ENCODE measurements at regions not wholly inside any gene's neighbourhood (a gene's known extent, or its start where the extent isn't known, plus 50 kb on each side); places are given as distances from the start of the nearest gene placed in this dataset.
A peak's percentile ranks its signal among the peaks of the same experiment; 100 is the strongest.

DNA sequence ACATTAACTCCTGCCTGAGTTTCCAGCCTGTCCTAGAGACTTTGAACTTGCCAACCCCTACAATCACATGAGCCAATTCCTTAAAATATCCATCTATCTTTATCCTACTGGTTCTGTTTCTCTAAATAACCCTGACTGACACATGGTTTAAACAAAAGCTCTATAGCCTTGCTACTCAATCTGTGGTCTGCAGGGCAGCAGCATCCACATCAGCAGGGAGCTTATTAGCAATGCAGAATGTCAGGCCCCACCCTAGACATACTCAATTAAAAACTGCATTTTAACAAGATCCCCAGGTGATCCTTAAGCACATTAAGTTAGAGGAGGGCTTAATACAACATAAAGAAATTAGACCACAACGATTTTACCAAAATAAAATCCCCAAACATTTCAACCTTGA, 108.3 kb upstream of the CPSF6 start:
- no peak for TF ChIP-seq CTCF (IDR thresholded peaks at IDR 0.05; ENCODE audit: insufficient read depth, low read length)
- no peak for DNase-seq (ENCODE audit: low read depth)
- no peak overlapping the region for H3K4me3 ChIP-seq (ENCODE audit: low read depth, low read length)

- TF ChIP-seq CTCF (IDR thresholded peaks at IDR 0.05; ENCODE audit: insufficient read depth, low read length), result no peak
- peak; percentile 14 for DNase-seq (ENCODE audit: low read depth)
- no peak overlapping the region for H3K4me3 ChIP-seq (ENCODE audit: low read depth, low read length)
Measured at GRCh38 chr12:69136931-69137613, 102.3 kb upstream of the CPSF6 start.

GRCh38 chr12:69141074-69141473, 98.3 kb upstream of the CPSF6 start:
- no peak overlapping the region for H3K4me3 ChIP-seq (ENCODE audit: low read depth, low read length)
- TF ChIP-seq CTCF (IDR thresholded peaks at IDR 0.05; ENCODE audit: insufficient read depth, low read length), result no peak

DNA sequence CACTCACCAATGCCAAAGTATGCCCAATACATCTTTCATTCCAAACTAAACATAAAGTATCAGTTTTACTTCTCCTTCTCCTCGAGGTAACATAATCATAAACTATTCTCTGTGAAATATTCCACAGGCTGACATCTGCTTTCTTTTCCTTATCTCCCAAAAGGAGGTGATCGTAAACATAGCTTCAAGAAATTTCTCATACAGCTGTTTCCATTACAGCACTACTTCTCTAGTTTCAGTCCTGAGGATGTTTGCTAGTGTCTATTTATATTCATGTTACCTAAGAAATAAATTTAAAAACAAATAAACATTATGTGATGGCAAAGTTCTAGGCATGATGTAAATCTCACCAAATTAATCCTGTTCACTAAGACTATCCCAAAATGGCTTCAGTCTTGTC, 90.1 kb upstream of the CPSF6 start:
- no peak overlapping the region for H3K4me3 ChIP-seq (ENCODE audit: low read depth, low read length)
- DNase-seq (ENCODE audit: low read depth), result no peak
- no peak for TF ChIP-seq CTCF (IDR thresholded peaks at IDR 0.05; ENCODE audit: insufficient read depth, low read length)

More at GRCh38 chr12:69141074-69141473, 98.3 kb upstream of the CPSF6 start:
- no peak for DNase-seq (ENCODE audit: low read depth)

DNA sequence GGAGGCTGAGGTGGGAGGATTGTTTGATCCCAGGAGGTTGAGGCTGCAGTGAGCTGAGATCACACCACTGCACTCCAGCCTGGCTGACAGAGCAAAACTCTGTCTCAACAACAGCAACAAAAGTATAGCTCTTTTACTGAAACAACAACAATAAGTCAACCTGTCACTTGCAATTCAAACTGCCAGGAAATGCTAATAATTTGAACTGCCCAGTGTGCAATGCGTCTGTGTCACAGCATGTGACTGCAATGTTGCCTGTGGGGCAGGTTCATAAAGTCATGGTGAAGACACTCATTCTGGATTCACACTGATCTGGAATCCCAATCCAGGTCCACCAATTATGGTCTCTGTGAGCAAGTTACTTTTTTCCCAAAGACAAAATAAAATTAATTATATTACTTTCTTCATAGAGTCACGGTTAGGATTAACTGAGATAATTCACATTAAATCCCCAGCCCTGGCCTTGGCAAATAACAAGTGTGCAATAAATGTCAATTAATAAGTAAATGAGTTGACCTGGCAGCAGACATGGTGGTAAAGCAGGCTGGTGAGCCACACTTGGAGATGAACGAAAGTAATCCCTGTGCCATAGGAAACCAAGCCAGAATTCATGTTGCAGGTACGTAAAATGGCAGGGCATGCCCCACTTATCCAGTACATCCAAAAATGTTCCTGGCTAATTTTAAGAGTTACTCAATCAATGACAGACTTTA, 89.1 kb upstream of the CPSF6 start:
- H3K4me3 ChIP-seq (ENCODE audit: low read depth, low read length), result no peak overlapping the region
- DNase-seq (ENCODE audit: low read depth), result no peak
- TF ChIP-seq CTCF (IDR thresholded peaks at IDR 0.05; ENCODE audit: insufficient read depth, low read length), result no peak

DNA sequence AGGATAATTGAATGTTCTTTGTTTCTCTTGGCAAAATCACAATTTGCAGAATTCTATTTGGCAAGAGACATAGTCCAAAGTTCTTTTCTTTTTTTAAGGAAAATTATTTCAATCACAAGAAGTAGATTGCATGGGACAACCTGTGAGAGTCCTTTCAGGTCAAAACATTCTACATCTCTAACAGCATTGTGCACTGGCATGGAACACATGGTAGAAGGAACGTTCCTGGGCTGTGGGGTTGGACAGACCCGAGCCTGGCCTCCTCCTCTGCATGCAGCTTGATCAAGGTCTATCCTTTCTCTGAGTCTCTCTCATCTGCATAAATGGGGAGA, 88.6 kb upstream of the CPSF6 start:
- TF ChIP-seq CTCF (IDR thresholded peaks at IDR 0.05; ENCODE audit: insufficient read depth, low read length), result no peak
- no peak overlapping the region for H3K4me3 ChIP-seq (ENCODE audit: low read depth, low read length)
- peak; percentile 30 for DNase-seq (ENCODE audit: low read depth)
